HG03439 (cell line): ENCODE measurements at regions not wholly inside any gene's neighbourhood (a gene's known extent, or its start where the extent isn't known, plus 50 kb on each side); places are given as distances from the start of the nearest gene placed in this dataset.

Source experiments
- ATAC-seq: cut with Tn5 transposase; IDR thresholded peaks from one replicate; pipeline ENCODE4 v1.9.1; 2021; ENCODE audit warnings: mild to moderate bottlenecking, moderate library complexity; ENCODE audit not compliant: unreplicated experiment

- no peak for ATAC-seq
Observed at GRCh38 chr6:11332463-11332862, 100.0 kb upstream of the NEDD9 start.

GRCh38 chr6:11331111-11331510 is 98.6 kb upstream of the NEDD9 start:
- no peak for ATAC-seq

DNA sequence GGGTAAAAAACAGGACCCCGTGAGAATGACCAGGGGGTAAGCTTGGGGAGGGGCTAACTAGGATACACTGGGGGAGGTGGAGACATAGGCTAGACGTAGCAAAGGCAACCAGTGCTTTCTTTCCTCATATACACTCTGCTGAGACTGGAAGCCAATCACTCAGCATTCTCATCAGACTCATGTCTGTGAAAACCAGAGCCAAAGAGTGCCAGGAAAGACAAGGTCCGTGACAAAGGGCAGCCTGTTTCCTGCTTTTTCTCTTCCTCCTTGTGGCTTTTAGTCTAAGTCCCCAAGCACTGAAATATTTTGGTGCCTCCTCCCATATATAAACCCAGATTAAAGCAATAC is 97.9 kb upstream of the NEDD9 start:
- ATAC-seq: no peak

DNA sequence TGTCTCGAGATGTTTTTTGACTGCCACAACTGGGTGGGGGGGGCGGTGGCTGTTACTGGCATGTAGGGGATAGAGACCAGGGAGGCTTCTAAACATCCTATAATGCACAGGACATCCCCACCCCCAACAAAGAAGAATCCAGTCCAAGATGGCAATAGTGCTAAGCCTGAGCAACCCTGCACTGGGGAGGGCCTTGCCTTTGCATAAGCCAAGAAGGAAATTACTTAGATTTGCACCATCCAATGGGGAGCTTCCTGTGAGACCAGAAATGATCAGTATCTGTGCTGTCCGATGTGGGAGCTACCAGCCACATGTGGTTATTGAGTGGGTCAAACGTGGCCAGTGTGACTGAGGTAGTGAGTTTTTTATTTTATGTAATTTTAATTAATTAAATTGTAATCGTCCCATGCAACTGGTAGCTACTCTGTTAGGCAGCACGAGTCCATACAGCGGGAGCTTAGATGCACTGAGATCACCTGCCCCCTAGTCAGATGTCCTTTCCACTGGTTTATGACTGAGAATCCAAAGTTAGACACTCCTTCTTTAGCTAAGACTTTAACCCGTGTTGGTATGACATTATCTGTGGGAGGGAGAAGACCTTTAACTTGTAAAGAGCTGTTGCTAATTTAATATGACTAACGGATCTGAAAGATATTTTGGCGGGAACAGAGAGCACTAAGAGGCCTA is 97.4 kb upstream of the NEDD9 start:
- no peak for ATAC-seq

DNA sequence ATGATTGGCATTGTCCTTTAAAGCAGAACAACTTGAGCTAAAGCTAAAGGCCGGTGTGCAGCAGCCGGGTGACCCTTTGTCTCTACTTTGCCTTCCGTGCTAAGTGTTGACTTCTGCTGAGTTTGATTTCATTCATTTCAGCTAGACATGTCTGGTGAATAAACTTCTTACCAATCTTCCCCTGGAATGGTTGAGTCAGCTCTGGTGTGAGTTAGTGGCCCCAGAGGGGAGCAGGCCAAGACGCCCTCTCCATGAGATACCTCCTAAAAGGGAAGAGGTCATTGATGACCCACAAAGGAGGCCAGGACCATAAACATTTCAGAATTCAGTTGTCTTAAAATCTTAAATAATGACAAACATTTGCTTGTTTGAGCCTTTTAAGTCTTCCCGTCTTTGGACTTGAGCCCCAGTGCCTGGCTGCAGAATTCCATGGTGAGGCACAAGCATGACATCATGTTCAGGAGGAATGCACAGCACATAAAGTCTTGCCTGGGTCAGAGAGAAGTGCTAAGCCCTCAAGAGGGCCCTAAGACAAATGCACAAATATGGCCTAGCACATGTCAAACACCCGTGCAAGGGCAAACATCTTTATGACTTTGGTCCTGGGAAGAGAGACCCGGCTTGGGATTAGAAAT is 96.3 kb upstream of the NEDD9 start:
- no peak for ATAC-seq

- ATAC-seq: no peak
Observed at GRCh38 chr6:11327961-11328360, 95.5 kb upstream of the NEDD9 start.

- no peak for ATAC-seq
Observed at GRCh38 chr6:11326116-11326515, 93.6 kb upstream of the NEDD9 start.

DNA sequence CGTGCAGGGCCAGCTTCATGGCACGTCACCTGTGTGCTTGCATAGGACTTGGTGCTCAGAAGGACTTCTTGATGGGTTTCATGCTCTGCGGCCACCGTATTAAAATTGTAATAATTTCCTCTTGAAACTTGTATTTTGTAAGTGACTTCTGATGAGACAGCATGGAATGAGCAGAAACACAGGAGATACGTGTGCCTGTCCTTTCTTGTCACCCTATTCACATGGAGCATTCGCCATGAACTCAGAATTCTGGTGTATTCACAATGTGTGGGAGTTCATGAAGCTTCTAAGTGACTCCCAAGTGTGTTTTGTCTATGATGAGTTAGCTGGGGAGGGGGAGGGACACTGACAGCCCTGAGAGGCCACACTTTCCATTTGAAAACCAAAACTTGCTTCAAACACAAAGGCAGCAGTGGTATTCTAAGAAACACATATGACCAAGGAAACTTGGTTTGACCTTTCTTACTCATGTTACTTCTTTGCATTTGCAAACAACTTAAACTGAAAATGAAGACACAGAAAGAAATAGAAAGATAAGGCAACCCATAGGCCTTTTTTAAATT is 92.1 kb upstream of the NEDD9 start:
- ATAC-seq: peak; percentile 73

DNA sequence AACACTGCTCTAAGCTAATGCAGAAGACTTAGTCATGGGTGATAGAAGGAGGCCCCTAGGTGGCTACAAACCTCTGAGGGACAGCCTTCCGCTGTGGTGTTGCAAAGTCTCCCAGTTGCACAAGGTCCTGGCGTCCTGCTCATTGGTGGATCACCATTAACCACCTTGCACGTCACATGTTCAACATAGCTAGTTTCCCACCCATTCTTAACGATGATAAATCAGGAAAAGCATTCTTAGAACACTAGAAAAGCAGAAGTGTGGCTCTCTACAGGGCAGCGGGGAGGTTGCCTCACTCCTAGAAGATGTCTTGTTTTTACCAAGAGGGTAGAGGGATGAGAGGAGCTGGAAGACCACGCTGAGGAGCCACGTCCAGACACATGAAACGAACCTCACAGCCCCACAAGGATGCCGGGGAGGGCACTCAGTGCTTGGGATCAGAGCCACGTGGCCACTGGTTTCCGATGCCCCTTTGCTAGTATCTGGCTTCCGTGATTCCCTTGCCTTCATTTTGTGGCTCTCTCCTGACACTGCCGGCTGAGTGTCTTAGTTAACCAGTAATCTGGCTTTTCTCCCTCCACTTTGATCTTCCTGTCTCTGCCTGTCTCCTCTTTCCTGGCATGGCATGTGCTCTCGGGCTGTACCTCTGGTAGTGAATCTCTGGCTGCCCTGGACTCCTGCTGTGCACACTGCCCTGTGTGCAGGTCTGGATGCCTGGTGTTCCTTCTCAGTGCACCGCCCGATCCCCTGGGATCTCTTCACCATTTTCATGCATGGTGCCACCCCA is 91.4 kb upstream of the NEDD9 start:
- no peak for ATAC-seq

- ATAC-seq: no peak
Observed at GRCh38 chr6:11322252-11322885, 89.9 kb upstream of the NEDD9 start.

DNA sequence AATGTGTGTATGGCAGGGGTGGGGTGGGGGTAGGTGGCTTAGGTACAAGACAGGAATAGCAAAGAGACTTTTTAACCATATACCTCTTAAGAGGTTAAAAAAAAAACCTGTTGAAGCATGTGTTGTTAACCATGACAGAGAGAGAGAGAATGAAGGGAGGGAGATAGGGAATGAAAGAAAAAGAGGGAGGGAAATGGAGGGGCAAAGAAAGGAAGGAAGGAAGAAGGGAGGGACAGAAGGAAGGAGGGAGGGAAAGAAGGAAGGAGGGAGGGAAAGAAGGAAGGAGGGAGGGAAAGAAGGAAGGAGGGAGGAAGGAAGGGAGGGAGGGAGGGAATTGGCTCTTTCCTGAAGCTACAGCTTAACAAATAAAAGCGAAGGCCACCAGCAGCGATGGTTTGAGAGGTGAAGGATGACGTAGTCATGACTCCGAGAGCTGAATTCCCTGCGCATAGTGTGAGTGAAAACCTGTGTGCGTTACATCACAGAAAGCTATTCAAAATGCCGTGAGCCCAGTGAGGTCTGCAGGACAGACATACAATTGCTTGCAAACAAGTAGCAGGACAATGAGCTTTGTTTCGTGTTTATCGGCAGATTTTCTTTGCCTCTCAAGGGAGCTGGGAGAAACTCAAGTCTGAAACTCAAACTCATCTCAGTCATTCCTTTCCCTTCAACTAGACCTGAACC is 88.6 kb upstream of the NEDD9 start:
- ATAC-seq: no peak

DNA sequence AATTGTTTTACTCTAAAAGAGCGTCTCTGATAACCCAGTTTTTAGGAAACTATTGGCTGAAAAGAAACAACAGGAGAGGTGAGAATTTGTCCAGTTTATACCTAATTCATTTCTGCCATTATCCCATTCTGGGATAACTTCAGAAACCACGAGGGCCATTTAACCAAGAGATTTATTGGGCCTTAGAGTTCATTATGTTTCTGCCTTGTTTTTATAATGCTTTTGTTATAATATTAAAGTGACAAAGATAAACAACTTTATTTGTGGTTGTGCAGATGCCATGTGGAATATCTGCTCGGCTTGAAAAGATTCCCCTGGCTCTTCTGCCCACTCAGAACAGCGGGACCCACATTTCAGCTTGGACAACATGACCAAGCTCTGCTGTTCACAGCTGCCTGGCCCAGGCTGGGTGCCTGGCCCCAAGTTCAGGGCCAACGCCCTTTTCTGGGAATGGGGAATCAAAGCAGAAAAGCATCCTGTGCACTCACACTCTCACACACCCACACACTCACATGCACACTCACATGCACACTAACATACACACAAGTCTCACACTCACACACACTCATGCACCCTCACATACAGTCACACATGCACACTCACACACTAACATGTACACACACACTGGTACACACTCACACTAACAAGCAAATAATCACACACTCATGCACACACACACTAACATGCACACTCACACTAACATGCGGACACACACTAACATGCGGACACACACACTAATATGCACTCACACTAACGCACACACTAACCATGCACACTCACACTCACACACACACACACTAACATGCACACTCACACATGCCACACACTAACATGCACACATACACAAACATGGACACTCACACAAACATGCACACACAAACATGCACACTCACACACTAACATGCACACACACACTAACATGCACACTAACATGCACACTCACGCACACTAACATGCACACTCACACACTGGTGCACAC is 86.7 kb upstream of the NEDD9 start:
- no peak for ATAC-seq

- ATAC-seq: peak; percentile 74
Observed at GRCh38 chr6:11317885-11318771, 85.7 kb upstream of the NEDD9 start.

GRCh38 chr6:11315743-11316437 is 83.4 kb upstream of the NEDD9 start:
- no peak for ATAC-seq

DNA sequence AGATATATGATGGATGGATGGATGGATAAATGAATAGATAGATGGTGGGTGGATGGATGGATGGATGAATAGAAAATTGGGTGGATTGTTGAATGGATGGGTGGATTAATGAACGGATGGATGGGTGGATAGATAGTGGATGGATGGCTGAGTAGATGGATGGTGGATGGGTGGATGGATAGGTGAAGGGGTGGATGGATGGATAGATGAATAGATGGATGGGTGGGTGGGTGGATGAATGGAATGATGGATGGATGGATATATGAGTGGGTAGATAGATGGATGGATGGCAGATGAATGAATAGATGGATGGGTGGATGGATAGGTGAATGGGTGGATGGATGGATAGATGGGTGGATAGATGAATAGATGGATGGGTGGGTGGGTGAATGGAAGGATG is 80.7 kb upstream of the NEDD9 start:
- ATAC-seq: no peak

DNA sequence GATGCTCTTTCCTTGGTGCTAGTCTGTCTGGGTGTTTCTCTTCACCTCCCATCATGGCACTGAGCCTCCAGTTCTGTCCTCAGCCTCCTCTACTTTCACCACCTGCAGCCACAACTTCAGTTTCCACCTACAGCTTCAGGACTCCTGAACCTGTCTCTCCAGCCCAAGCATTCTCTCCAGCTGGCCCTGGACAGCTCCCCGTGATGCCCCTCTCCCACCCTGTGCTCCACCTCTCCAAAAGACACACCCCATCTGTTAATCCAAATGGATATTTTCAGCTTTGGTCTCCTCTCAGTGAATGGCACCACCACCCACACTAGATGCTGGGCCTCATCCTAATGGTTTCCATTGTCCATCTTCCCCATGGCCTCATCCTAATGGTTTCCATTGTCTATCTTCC is 79.5 kb upstream of the NEDD9 start:
- no peak for ATAC-seq

DNA sequence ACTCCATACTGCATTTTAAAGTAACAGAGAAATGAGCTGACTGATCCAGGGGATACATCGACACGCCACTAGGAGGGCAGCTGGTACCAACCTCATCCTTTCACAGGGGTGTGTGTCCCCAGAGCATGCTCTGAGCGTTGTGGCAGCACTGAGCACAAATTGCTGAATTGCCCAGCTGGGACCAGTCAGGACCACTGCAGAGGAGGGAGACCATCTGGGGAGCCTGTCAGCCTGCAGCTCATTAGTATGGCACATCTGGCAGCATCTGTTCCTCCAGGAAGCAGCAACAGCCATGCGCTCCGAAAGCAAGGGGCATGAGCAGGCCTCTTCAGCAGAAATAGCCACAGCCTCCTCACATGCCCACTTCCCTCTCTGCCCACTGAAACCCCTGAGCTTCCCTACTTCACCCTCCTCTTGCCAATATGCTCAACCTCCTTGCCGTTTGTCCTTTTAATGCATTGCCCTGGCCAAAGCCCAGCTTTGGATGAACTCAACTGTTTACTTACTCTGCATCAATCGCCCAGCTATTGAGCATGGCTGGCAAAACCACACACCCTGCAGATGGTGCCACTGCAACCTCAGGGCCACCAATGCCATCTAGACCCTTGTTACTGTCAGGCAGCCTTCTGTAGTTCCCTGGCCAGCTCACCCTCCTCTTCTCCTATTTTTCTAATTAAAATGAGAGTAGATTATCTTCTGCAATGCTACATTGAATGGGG is 77.6 kb upstream of the NEDD9 start:
- ATAC-seq: no peak
